H1 (cell line): ENCODE measurements at regions not wholly inside any gene's neighbourhood (a gene's known extent, or its start where the extent isn't known, plus 50 kb on each side); places are given as distances from the start of the nearest gene placed in this dataset.

Source experiments
- CBX5 ChIP-seq: fragments of 300-800, 300-1000 bp; sonication (generic); IDR thresholded peaks from 2 replicates; pipeline ENCODE4 v1.7.1; 2016; ENCODE audit warnings: antibody characterized with exemption, low read length, low read depth
- CHD7 ChIP-seq: fragments of 300-600 bp; sonication (generic); IDR thresholded peaks from 2 replicates; pipeline ENCODE4 v1.7.1; 2012; ENCODE audit warnings: low read length, moderate library complexity, mild to moderate bottlenecking, inconsistent platforms; ENCODE audit not compliant: insufficient replicate concordance
- CTBP2 ChIP-seq: IDR thresholded peaks from 2 replicates; pipeline ENCODE4 v1.7.0; 2011; ENCODE audit warnings: borderline replicate concordance, mild to moderate bottlenecking, moderate library complexity, mixed read lengths, low read length; ENCODE audit not compliant: insufficient read depth, insufficient read length
- E2F6 ChIP-seq: IDR thresholded peaks from 2 replicates; pipeline ENCODE4 v1.6.1; 2012; ENCODE audit warnings: inconsistent platforms
- HDAC6 ChIP-seq: IDR thresholded peaks from one replicate; pipeline ENCODE4 v1.7.1; 2012; ENCODE audit warnings: low read depth, mild to moderate bottlenecking, inconsistent platforms, low read length, moderate library complexity
- TEAD4 ChIP-seq: IDR thresholded peaks from 2 replicates; pipeline ENCODE4 v1.6.1; 2012; ENCODE audit warnings: low read depth, low read length, inconsistent platforms, mixed read lengths

- TF ChIP-seq E2F6 (no peak), HDAC6 (no peak), TEAD4 (no peak), CTBP2 (no peak), CBX5 (no peak), CHD7 (no peak)
These were observed 138.6 kb downstream of the CEBPB start (continued) for GRCh38 chr20:50328996-50329898.
